GM21576 (cell line): ENCODE measurements at regions not wholly inside any gene's neighbourhood (a gene's known extent, or its start where the extent isn't known, plus 50 kb on each side); places are given as distances from the start of the nearest gene placed in this dataset.

ENCODE experiments used
- ATAC-seq: cut with Tn5 transposase; IDR thresholded peaks from one replicate; pipeline ENCODE4 v1.9.1; 2021; ENCODE audit warnings: mild to moderate bottlenecking, moderate library complexity; ENCODE audit not compliant: unreplicated experiment

DNA sequence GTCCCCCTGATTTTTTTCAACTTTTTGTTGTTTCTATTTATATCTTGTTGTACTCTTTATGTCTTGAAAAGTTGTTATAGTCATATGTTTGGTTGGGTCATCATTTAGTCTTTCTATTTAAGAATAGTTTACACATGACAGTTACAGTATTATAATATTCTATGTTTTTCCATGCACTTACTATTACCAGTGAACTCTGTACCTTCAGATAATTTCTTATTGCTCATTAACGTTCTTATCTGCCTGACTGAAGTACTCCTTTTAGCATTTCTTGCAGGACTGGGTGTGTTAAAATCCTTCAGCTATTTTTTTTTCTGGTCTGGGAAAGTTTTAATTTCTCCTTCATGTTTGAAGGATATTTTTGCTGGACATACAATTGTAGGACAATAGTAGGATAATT is 157.7 kb upstream of the DIPK2B start:
- no peak for ATAC-seq

DNA sequence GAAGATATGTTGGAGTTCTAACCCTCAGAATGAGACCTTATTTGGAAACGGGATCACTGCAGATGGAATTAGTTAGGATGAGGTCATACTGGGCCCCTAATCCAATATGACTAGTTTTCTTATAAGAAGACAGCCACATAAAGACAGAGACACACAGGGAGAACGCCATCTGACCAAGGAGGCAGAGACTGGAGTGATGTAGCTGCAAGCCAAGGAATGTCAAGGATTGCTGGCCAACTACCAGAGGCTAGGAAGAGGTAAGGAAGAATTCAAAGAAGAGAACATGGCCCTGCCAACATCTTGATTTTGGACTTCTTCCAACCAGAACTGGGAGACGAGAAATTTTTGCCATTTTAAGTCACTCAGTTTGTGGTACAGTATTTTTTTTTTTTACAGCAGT is 152.8 kb upstream of the DIPK2B start:
- ATAC-seq, result no peak

DNA sequence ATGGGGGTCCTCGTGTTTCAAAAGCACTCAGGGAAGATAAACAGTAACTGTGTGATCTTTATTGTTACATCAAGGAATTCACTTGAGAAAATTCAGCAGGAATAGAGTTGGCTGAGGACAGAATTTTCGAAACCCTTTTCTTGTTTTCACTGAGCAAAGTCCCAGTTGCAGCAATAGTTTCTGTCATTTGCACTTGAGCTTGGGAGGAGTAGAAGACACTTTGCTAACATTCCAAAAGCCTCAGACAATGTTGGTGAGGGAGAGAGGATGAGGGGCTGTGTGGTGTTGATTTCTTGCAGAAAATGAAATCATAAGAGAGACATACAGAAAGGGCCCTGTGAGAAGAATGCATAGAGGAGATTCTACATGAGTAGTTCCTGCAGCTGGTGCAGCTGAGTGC is 151.9 kb upstream of the DIPK2B start:
- no peak for ATAC-seq

DNA sequence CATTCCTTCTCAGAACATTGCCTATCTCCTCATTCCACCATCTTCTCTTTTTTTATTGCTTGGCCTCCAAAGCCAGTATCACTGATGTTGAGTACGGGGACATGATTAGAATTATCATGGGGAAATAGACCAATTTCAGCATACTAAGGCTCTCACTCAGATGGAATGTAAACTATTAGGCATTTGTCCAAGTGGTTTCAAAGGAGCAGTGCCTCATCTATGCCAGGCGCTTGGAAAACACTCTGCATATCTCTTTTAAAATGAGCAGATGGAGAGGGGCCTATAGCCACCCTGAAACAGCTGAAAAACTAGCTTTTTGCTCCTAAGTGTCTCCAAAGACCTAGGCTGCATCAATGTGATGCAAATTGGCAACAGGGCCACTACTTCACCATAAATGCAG is 150.8 kb upstream of the DIPK2B start:
- ATAC-seq, result no peak

GRCh38 chrX:45348296-45348695 is 147.6 kb upstream of the DIPK2B start:
- no peak for ATAC-seq

- ATAC-seq, result no peak
Observed at GRCh38 chrX:45347877-45348276, 147.2 kb upstream of the DIPK2B start.

DNA sequence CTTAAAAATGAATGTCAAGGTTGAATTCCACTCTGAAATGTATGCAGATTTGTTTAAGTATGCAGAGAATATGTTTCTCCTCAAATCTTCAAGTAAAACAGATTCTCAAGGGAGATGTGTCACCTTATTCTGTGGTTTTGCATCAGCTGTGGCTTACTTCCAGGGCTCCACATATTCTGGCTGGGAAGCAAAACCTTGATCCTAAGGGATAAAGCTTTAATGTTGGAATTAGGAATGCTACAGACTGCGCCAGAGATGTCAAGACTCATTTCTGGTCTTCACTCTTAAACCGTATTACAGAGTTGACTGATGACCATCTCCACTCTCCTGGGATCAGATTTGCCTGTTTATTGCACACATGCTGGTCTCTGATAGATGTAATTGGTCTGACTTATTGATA is 143.9 kb upstream of the DIPK2B start:
- ATAC-seq, result no peak

DNA sequence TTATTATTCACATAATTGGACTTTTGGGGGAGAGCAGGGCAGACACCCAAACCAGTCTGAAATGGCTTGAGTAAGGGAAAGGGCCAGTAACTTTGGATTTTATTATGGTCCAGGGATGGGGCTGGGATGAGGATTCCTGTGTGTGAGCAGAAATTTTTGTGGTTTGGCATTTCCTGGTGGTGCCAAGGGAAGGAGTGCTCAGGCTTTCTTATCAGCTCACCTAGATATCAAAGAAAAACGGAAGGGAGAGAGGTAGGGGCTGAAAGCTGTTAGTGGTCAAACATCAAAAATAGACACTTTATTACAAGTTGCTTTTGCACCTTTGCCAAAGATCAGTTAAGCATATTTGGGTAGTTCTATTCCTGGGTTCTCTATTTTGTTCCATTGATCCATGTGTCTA is 128.5 kb upstream of the DIPK2B start:
- no peak for ATAC-seq

DNA sequence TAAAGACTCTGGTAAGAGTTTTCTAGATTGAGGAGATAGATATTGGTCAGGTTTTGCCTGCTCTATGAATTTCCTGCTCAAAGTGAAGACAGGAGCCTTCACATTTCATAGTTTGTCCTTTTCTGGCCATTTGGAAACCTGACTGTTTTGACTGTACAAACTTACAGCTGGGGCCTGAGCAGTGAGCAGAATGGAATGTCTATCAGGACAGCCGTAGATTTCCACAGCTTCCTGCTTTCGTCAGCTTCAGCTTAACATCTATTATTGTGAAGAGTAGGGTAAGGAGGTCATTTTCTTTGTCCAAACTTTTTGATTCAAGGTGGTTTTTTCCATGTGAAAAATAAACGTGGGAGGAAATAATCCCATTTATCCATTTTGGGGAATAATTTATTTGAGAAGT is 124.3 kb upstream of the DIPK2B start:
- ATAC-seq, result no peak

DNA sequence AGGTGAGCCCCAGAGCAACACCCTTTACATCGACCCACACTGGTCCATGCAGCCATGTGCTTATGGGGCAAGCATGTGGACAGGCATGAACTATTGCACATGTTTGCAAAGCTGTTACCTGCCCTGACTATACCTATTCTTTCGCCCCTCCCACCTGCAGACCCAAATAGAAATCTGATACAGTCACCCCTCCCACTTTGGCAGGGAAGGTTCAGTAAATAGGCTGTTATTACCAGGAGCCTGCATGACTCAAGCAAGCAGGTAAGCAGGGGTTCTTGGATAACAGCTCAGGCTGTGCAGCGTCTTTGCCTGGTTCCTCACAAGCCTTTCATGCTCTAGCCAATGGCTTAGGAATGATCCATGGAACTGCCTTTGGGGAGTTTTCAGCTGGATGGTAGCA is 122.7 kb upstream of the DIPK2B start:
- ATAC-seq, result no peak

GRCh38 chrX:45322820-45323219 is 122.1 kb upstream of the DIPK2B start:
- ATAC-seq, result no peak

- ATAC-seq, result no peak
Observed at GRCh38 chrX:45322382-45322781, 121.7 kb upstream of the DIPK2B start.

DNA sequence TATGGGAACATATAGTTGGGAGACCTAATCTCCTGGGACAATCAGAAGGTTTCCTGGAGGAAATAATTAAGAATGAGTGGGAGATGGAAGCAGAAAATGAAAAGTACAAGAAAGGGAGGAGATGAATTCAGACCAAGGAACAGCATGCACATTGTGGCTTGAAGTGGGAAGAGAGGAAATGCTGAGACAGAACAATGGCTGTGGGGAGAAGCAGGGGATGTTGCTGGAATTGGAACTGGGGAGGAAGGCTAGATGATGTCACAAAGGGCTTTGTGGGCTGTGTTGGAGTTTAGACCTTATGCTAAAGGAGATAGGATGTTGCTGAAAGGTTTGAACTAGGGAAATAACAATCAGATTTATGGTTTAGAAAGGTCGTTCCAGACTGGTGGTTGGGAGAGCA is 119.5 kb upstream of the DIPK2B start:
- ATAC-seq, result no peak

GRCh38 chrX:45309801-45310200 is 109.1 kb upstream of the DIPK2B start:
- ATAC-seq, result no peak

DNA sequence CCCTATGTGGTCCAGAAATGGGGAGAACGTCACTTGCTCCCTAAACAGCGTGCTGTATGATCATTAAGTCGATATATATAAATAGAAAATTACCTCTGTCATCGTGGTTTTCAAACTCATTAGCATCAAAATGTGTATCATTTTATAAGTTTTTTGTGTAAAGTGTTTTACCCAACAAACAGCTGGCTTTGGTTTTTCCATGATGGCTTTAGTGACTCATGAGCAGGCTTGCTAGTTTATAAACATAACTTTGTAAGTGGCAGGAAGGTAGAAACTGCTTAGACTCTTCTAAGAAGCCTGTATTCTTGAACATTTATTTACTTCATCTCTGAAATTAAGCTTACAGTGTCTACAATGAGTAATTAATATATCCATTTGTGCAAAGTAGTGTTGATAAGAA is 108.4 kb upstream of the DIPK2B start:
- no peak for ATAC-seq

GRCh38 chrX:45306794-45307193 is 106.1 kb upstream of the DIPK2B start:
- no peak for ATAC-seq

DNA sequence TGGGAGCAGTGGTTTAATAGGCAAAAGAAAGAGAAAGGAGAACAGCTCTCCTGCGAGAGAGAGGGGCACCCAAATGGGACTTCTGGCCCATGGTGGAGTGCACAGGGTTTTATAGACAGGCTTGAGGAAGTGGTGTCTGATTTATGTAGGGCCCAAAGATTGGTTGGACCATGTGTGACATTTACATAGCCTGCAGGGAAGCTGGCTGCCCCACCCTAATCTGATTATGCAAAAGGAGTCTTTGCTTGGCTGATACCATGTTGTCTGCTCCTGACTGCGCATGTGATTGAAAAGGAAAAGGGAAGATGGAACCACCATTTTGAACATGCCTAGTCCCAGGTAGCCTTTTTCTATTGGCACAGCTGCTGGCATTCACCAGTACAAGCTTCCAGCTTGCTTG is 100.0 kb upstream of the DIPK2B start:
- no peak for ATAC-seq

DNA sequence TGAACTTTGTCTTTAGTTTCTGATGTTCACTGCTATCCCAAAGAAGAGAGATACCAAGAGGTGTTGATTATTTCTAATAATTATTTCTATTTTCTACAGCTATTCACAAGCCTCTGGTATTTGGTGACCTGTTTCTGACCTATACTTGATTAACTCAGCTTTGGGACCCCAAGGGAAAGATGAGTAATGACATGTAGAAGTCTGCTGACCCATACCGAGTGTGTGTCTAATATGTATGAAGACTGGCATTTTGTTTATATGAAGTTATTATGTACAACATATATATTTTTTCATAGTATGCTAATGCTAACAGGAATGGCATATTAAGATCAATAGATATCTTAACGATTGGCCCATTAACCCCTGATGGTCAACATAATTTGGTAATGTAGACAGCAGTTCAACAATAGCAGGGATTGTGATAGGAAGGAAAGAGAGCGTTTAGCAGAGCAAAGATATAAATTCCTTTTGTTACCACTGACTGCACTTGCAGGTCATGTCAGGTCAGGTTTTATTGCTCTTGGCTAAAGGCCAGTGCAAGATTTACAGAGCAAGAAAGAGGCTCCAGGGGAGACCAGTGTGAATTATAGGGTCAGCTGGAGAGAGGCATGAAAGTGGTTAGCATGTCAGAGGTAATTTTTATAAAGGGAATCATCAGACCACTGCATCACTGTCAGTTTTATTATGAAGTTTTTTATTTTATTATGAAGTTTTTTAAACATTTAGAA is 94.7 kb upstream of the DIPK2B start:
- ATAC-seq, result no peak

- ATAC-seq, result no peak
Observed at GRCh38 chrX:45274576-45274975, 73.9 kb upstream of the DIPK2B start.

- no peak for ATAC-seq
Observed at GRCh38 chrX:45267007-45267406, 66.3 kb upstream of the DIPK2B start.

GRCh38 chrX:45266456-45266855 is 65.8 kb upstream of the DIPK2B start:
- no peak for ATAC-seq

DNA sequence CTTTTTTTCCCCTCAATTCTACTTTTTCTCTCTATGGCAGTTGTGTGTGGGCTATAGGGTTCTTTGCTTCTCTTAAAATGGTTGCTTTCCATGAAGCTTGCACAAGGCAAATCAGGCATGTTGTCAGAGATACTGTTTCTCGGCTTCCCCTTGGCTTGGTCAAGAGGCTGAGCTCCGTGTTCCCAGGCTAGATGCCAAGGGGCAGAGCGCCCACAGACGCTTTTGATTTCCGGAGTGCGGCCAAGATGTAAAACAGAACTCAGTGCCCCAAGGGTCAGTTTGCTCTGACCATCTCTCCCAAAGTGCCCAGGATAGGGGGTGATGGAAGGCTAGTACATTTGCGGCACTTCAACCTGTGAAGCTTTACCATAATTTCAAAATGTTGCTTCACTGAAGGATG is 64.2 kb upstream of the DIPK2B start:
- no peak for ATAC-seq

DNA sequence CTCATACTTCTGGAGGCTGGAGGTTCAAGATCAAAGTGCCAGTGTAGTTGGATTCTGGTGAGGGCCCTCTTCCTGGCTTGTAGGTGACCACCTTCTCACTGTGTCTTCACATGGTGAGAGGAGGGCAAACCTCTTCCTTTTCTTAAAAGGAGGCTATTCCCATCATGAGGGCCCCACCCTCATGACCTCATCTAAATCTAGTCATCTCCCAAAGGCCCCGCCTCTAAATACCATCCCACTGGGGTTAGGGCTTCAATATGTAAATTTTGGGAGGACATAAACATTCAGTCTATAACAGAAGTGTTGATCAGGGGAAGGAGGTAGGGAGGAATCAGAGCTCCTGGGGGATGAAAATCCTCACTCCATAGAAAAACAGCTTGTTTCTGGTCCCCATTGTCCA is 60.8 kb upstream of the DIPK2B start:
- no peak for ATAC-seq
